NT2/D1 (cell line): ENCODE measurements at regions not wholly inside any gene's neighbourhood (a gene's known extent, or its start where the extent isn't known, plus 50 kb on each side); places are given as distances from the start of the nearest gene placed in this dataset.

ENCODE experiments used
- SUZ12 ChIP-seq: IDR thresholded peaks from 2 replicates; pipeline ENCODE4 v1.6.1; 2011; ENCODE audit not compliant: insufficient read length, insufficient read depth; ENCODE audit errors: extremely low read depth
- YY1 ChIP-seq: IDR thresholded peaks from 2 replicates; pipeline ENCODE4 v1.6.1; 2011; ENCODE audit not compliant: insufficient read length, insufficient read depth
- ZNF274 ChIP-seq: IDR thresholded peaks from 2 replicates; pipeline ENCODE4 v1.6.1; 2011; ENCODE audit warnings: mild to moderate bottlenecking, low read depth, low read length

DNA sequence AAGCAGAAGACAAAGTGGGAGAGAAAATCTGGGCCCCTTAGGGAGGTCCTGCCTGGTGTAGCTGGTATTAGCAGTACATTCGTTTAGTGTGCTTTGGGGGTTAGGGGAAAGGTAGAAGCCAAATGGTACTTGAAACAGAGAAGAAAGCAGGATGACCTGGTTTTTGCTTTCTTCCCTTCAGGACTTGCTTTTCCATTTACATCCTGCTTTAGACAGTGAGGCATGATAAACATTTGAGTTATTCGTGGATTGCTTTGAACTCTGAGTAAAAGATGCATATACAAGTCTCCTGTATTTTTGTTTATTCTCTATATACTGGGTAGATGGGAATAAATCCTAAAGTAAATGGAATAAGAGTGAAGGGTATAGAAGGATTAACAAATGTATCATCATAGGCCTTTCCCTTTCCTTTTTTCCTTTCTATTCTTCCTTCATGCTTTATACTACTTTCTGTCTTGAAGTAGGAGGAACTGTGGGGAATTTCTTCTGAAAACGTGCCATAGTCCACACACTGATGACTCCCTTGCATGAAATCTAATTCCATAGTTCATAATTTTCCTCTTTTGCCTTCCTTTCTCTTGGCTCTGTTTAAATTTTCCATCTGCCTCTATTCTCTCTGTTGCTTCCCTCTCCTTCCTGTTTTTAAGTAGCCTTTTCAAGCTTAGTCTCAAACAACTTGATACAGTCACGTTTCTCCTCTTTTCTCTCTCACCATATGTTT lies 139.5 kb upstream of the RBMS3 start:
- TF ChIP-seq YY1, result no peak
- no peak for TF ChIP-seq SUZ12
- TF ChIP-seq ZNF274, result no peak
